ENCODE measurements at regions not wholly inside any gene's neighbourhood (a gene's known extent, or its start where the extent isn't known, plus 50 kb on each side); places are given as distances from the start of the nearest gene placed in this dataset.

- DNase-seq: no peak
- H3K27me3 Mint-ChIP-seq: no peaks in the 10 kb centered on the region
- H3K9me3 Mint-ChIP-seq: peaks cover 12% of the 10 kb centered on the region
- H3K36me3 Mint-ChIP-seq: peaks cover 8% of the 10 kb centered on the region
- H3K27ac Mint-ChIP-seq: no peak overlapping the region
- peaks cover 25% of the 10 kb centered on the region for H3K4me1 Mint-ChIP-seq
- H3K4me3 Mint-ChIP-seq: no peak overlapping the region
These were observed 376.6 kb upstream of the SLCO3A1 start for GRCh38 chr15:91476861-91477260.

GRCh38 chr15:91478717-91479191 is 374.8 kb upstream of the SLCO3A1 start:
- no peak overlapping the region for H3K27ac Mint-ChIP-seq
- H3K4me3 Mint-ChIP-seq: no peak overlapping the region
- DNase-seq: no peak
- H3K4me1 Mint-ChIP-seq: peaks cover 29% of the 10 kb centered on the region
- H3K27me3 Mint-ChIP-seq: no peaks in the 10 kb centered on the region
- H3K9me3 Mint-ChIP-seq: peaks cover 7% of the 10 kb centered on the region
- H3K36me3 Mint-ChIP-seq: peaks cover 11% of the 10 kb centered on the region

- H3K4me3 Mint-ChIP-seq: no peak overlapping the region
- H3K4me1 Mint-ChIP-seq: peaks cover 36% of the 10 kb centered on the region
- H3K27ac Mint-ChIP-seq: no peak overlapping the region
- no peak for DNase-seq
- peaks cover 4% of the 10 kb centered on the region for H3K9me3 Mint-ChIP-seq
- no peaks in the 10 kb centered on the region for H3K27me3 Mint-ChIP-seq
- peaks cover 11% of the 10 kb centered on the region for H3K36me3 Mint-ChIP-seq
These were observed 373.1 kb upstream of the SLCO3A1 start for GRCh38 chr15:91480426-91480825.

- no peak for DNase-seq
- Mint-ChIP-seq H3K36me3 (peaks cover 11% of the 10 kb centered on the region), H3K9me3 (peaks cover 4% of the 10 kb centered on the region), H3K4me3 (no peak overlapping the region), H3K27me3 (no peaks in the 10 kb centered on the region), H3K4me1 (peaks cover 36% of the 10 kb centered on the region), H3K27ac (no peak overlapping the region)
These were observed 370.7 kb upstream of the SLCO3A1 start for GRCh38 chr15:91482799-91483198.

- Mint-ChIP-seq H3K27me3 (no peaks in the 10 kb centered on the region), H3K4me1 (peaks cover 30% of the 10 kb centered on the region), H3K36me3 (peaks cover 11% of the 10 kb centered on the region), H3K9me3 (peaks cover 4% of the 10 kb centered on the region), H3K27ac (no peak overlapping the region), H3K4me3 (no peak overlapping the region)
- no peak for DNase-seq
These were observed 369.4 kb upstream of the SLCO3A1 start for GRCh38 chr15:91484141-91484540.

- peaks cover 7% of the 10 kb centered on the region for H3K9me3 Mint-ChIP-seq
- no peaks in the 10 kb centered on the region for H3K27me3 Mint-ChIP-seq
- H3K4me1 Mint-ChIP-seq: peaks cover 10% of the 10 kb centered on the region
- no peak overlapping the region for H3K4me3 Mint-ChIP-seq
- peaks cover 6% of the 10 kb centered on the region for H3K36me3 Mint-ChIP-seq
- no peak overlapping the region for H3K27ac Mint-ChIP-seq
- DNase-seq: no peak
These were observed 365.1 kb upstream of the SLCO3A1 start for GRCh38 chr15:91488452-91488851.

- Mint-ChIP-seq H3K4me3 (no peak overlapping the region), H3K27me3 (no peaks in the 10 kb centered on the region), H3K36me3 (no peaks in the 10 kb centered on the region), H3K27ac (no peak overlapping the region), H3K4me1 (no peaks in the 10 kb centered on the region), H3K9me3 (peaks cover 7% of the 10 kb centered on the region)
- no peak for DNase-seq
These were observed 363.3 kb upstream of the SLCO3A1 start for GRCh38 chr15:91490211-91490610.

- Mint-ChIP-seq H3K27ac (no peak overlapping the region), H3K27me3 (no peaks in the 10 kb centered on the region), H3K36me3 (no peaks in the 10 kb centered on the region), H3K9me3 (peaks cover 7% of the 10 kb centered on the region), H3K4me1 (no peaks in the 10 kb centered on the region), H3K4me3 (no peak overlapping the region)
- no peak for DNase-seq
These were observed 362.2 kb upstream of the SLCO3A1 start for GRCh38 chr15:91491101-91491950.

GRCh38 chr15:91496754-91497691 is 356.5 kb upstream of the SLCO3A1 start:
- Mint-ChIP-seq H3K27me3 (no peaks in the 10 kb centered on the region), H3K36me3 (no peaks in the 10 kb centered on the region), H3K27ac (no peak overlapping the region), H3K9me3 (no peaks in the 10 kb centered on the region), H3K4me1 (no peaks in the 10 kb centered on the region), H3K4me3 (no peak overlapping the region)
- DNase-seq: no peak

GRCh38 chr15:91498046-91498748 is 355.3 kb upstream of the SLCO3A1 start:
- Mint-ChIP-seq H3K27ac (no peak overlapping the region), H3K9me3 (no peaks in the 10 kb centered on the region), H3K4me1 (no peaks in the 10 kb centered on the region), H3K36me3 (no peaks in the 10 kb centered on the region), H3K4me3 (no peak overlapping the region), H3K27me3 (no peaks in the 10 kb centered on the region)
- DNase-seq: no peak

- H3K4me1 Mint-ChIP-seq: no peaks in the 10 kb centered on the region
- H3K4me3 Mint-ChIP-seq: no peak overlapping the region
- DNase-seq: no peak
- H3K9me3 Mint-ChIP-seq: no peaks in the 10 kb centered on the region
- H3K36me3 Mint-ChIP-seq: no peaks in the 10 kb centered on the region
- no peaks in the 10 kb centered on the region for H3K27me3 Mint-ChIP-seq
- no peak overlapping the region for H3K27ac Mint-ChIP-seq
These were observed 354.8 kb upstream of the SLCO3A1 start for GRCh38 chr15:91498749-91499062.

GRCh38 chr15:91499774-91500383 is 353.6 kb upstream of the SLCO3A1 start:
- Mint-ChIP-seq H3K27me3 (no peaks in the 10 kb centered on the region), H3K27ac (no peak overlapping the region), H3K36me3 (no peaks in the 10 kb centered on the region), H3K9me3 (no peaks in the 10 kb centered on the region), H3K4me3 (no peak overlapping the region), H3K4me1 (no peaks in the 10 kb centered on the region)
- DNase-seq: no peak

- no peaks in the 10 kb centered on the region for H3K27me3 Mint-ChIP-seq
- no peak overlapping the region for H3K27ac Mint-ChIP-seq
- H3K4me3 Mint-ChIP-seq: no peak overlapping the region
- no peak for DNase-seq
- no peaks in the 10 kb centered on the region for H3K36me3 Mint-ChIP-seq
- no peaks in the 10 kb centered on the region for H3K4me1 Mint-ChIP-seq
- peaks cover 2% of the 10 kb centered on the region for H3K9me3 Mint-ChIP-seq
These were observed 344.9 kb upstream of the SLCO3A1 start for GRCh38 chr15:91508633-91509032.

GRCh38 chr15:91514147-91514546 is 339.4 kb upstream of the SLCO3A1 start:
- no peak for DNase-seq
- H3K36me3 Mint-ChIP-seq: no peaks in the 10 kb centered on the region
- no peak overlapping the region for H3K4me3 Mint-ChIP-seq
- H3K4me1 Mint-ChIP-seq: peaks cover 4% of the 10 kb centered on the region
- no peak overlapping the region for H3K27ac Mint-ChIP-seq
- no peaks in the 10 kb centered on the region for H3K9me3 Mint-ChIP-seq
- H3K27me3 Mint-ChIP-seq: no peaks in the 10 kb centered on the region

Measured in activated naive CD8-positive, alpha-beta T cell treated with anti-CD3 and anti-CD28 coated beads for 36 hours (primary cell).